HCT116 (cell line): ENCODE measurements at regions not wholly inside any gene's neighbourhood (a gene's known extent, or its start where the extent isn't known, plus 50 kb on each side); places are given as distances from the start of the nearest gene placed in this dataset.

Experiments used
- ATAC-seq: fragments of 200-7000 bp; cut with Tn5 transposase; 2 replicates; pipeline ENCODE4 v1.9.1; 2020; ENCODE audit warnings: mild to moderate bottlenecking, moderate library complexity
- BruUV-seq: library from RNA; stranded (reverse); fragments of 400-500 nt; replicated peaks from 2 replicates; lab custom pipeline; 2021; lab: Mats Ljungman, UMichigan
- CTCF ChIA-PET: fragments of 300-600 bp; sonication (Branson Sonifier 250); formaldehyde crosslinking; loops from one replicate; lab custom pipeline; 2021; ENCODE audit warnings: antibody characterized with exemption; lab: Charles Lee
- POLR2A ChIA-PET: fragments of 300-600, 350-600 bp; sonication (Branson Sonifier 250); formaldehyde crosslinking; loops from one replicate; lab custom pipeline; 2021; ENCODE audit warnings: antibody characterized with exemption; lab: Charles Lee
- RAD21 ChIA-PET, 2 experiments: fragments of 300-600 bp; sonication (Branson Sonifier 250); formaldehyde crosslinking; loops; one replicate each; lab custom pipeline; 2023; ENCODE audit warnings: low total read pairs in 2 of 2; ENCODE audit not compliant: uncharacterized antibody in 2 of 2, unreplicated experiment in 2 of 2, low non-redundant PET in 1 of 2; lab: Charles Lee
- DNase-seq: peaks from one replicate; pipeline ENCODE4 v3.0.0-alpha.2; 2010; ENCODE audit warnings: low read depth, low spot score
- H2AFZ ChIP-seq: fragments of 200-600 bp; shearing (Covaris generic), sonication (generic); 2 replicates; pipeline ENCODE4 v1.6.1; 2017; ENCODE audit warnings: low read depth, mixed run types, mixed read lengths, antibody characterized with exemption, low read length; ENCODE audit not compliant: poor library complexity, severe bottlenecking
- H3K27ac ChIP-seq: 2 replicates; pipeline ENCODE4 v1.5.1; 2012; ENCODE audit warnings: low read depth, low read length
- H3K27me3 ChIP-seq: fragments of 200-600 bp; sonication (generic); 2 replicates; pipeline ENCODE4 v1.6.1; 2016; ENCODE audit warnings: mixed run types, low read length, mixed read lengths; ENCODE audit not compliant: insufficient read depth
- H3K36me3 ChIP-seq, 2 experiments: fragments of 200-500 bp in 1 of 2; fragments of 200-600 bp in 1 of 2; sonication (Bioruptor generic) in 1 of 2; sonication (generic) in 1 of 2; 2 replicates each; pipeline versions ENCODE4 v1.5.1 to v1.6.1; 2014 to 2016; ENCODE audit warnings: low read length in 2 of 2, inconsistent platforms in 1 of 2, mixed read lengths in 1 of 2, mixed run types in 1 of 2; ENCODE audit not compliant: insufficient read depth in 2 of 2, control insufficient read depth in 1 of 2
- H3K4me1 ChIP-seq, 2 experiments: fragments of 200-600 bp in 1 of 2; sonication (generic) in 1 of 2; 2 replicates each; pipeline versions ENCODE4 v1.5.1 to v1.6.1; 2012 to 2017; ENCODE audit warnings: low read length in 2 of 2, inconsistent platforms in 1 of 2, mild to moderate bottlenecking in 1 of 2, mixed read lengths in 1 of 2, mixed run types in 1 of 2, moderate library complexity in 1 of 2; ENCODE audit not compliant: insufficient read depth in 2 of 2, control insufficient read depth in 1 of 2
- H3K4me2 ChIP-seq: fragments of 200-600 bp; sonication (generic); 2 replicates; pipeline ENCODE4 v1.6.1; 2017; ENCODE audit warnings: mixed run types, low read length, mixed read lengths
- H3K4me3 ChIP-seq, 2 experiments: fragments of 200-600 bp in 1 of 2; sonication (generic) in 1 of 2; replicated peaks in 1 of 2; 2 replicates each; pipeline ENCODE4 v1.5.1; 2011 to 2016; ENCODE audit warnings: low read length in 2 of 2, control low read depth in 1 of 2, low read depth in 1 of 2, mild to moderate bottlenecking in 1 of 2, mixed read lengths in 1 of 2, mixed run types in 1 of 2
- H3K79me2 ChIP-seq: fragments of 200-600 bp; sonication (generic); 2 replicates; pipeline ENCODE4 v1.6.1; 2017; ENCODE audit warnings: mild to moderate bottlenecking, mixed run types, low read length, moderate library complexity, mixed read lengths; ENCODE audit not compliant: insufficient read depth
- H3K9ac ChIP-seq: fragments of 200-600 bp; sonication (generic); 2 replicates; pipeline ENCODE4 v1.6.1; 2016; ENCODE audit warnings: low read length, mixed read lengths
- H3K9me2 ChIP-seq: fragments of 200-600 bp; sonication (generic), shearing (Covaris generic); 2 replicates; pipeline ENCODE4 v1.6.1; 2017; ENCODE audit warnings: mixed run types, mild to moderate bottlenecking, moderate library complexity; ENCODE audit not compliant: insufficient read depth
- H3K9me3 ChIP-seq, 2 experiments: fragments of 200-500 bp in 1 of 2; fragments of 200-600 bp in 1 of 2; sonication (Bioruptor generic) in 1 of 2; sonication (generic) in 1 of 2; 2 replicates each; pipeline ENCODE4 v1.6.1; 2014 to 2017; ENCODE audit warnings: low read length in 2 of 2, mixed read lengths in 2 of 2, inconsistent platforms in 1 of 2, low read depth in 1 of 2, mild to moderate bottlenecking in 1 of 2, mixed run types in 1 of 2, moderate library complexity in 1 of 2; ENCODE audit not compliant: control insufficient read depth in 1 of 2, insufficient read depth in 1 of 2
- H4K20me1 ChIP-seq: fragments of 200-600 bp; sonication (generic), shearing (Covaris generic); 2 replicates; pipeline ENCODE4 v1.6.1; 2017; ENCODE audit warnings: mixed run types, mild to moderate bottlenecking, moderate library complexity; ENCODE audit not compliant: insufficient read depth
- CEBPB ChIP-seq: IDR thresholded peaks from 2 replicates; pipeline ENCODE4 v1.6.1; 2012; ENCODE audit warnings: low read depth
- ELF1 ChIP-seq: IDR thresholded peaks from 2 replicates; pipeline ENCODE4 v1.6.1; 2012; ENCODE audit warnings: low read depth, borderline replicate concordance
- EZH2phosphoT487 ChIP-seq: fragments of 200-600 bp; IDR thresholded peaks from 2 replicates; pipeline ENCODE4 v1.6.1; 2018; ENCODE audit warnings: antibody characterized with exemption, borderline replicate concordance
- MAX ChIP-seq: IDR thresholded peaks from 2 replicates; pipeline ENCODE4 v1.6.1; 2012
- POLR2AphosphoS5 ChIP-seq: IDR thresholded peaks from 2 replicates; pipeline ENCODE4 v1.6.1; 2011; ENCODE audit warnings: mild to moderate bottlenecking, low read depth, low read length, moderate library complexity
- RAD21 ChIP-seq: IDR thresholded peaks from 2 replicates; pipeline ENCODE4 v1.6.1; 2012; ENCODE audit warnings: low read depth, mild to moderate bottlenecking
- SIN3A ChIP-seq: IDR thresholded peaks from 2 replicates; pipeline ENCODE4 v1.6.1; 2012; ENCODE audit warnings: low read depth
- SP1 ChIP-seq: IDR thresholded peaks from 2 replicates; pipeline ENCODE4 v1.6.1; 2012; ENCODE audit warnings: low read depth
- SRF ChIP-seq: IDR thresholded peaks from 2 replicates; pipeline ENCODE4 v1.6.1; 2012; ENCODE audit warnings: low read depth
- TCF7L2 ChIP-seq: IDR thresholded peaks from 2 replicates; pipeline ENCODE4 v1.7.0; 2011; ENCODE audit warnings: borderline replicate concordance, inconsistent platforms; ENCODE audit not compliant: insufficient read depth, insufficient read length; ENCODE audit errors: extremely low read depth
- ZNF274 ChIP-seq: fragments of 200-500 bp; sonication (Bioruptor generic); IDR thresholded peaks from 2 replicates; pipeline ENCODE4 v1.6.1; 2014; ENCODE audit warnings: mild to moderate bottlenecking, low read depth, low read length, inconsistent platforms
- intact Hi-C: fragments of 100-400 bp; cut with micrococcal nuclease; formaldehyde crosslinking; loops from 2 replicates; pipeline ENCODE4 v1.10.0; 2022
- TF ChIP-seq, protein P1 (sequence below): IDR thresholded peaks from 2 replicates; pipeline ENCODE4 v1.6.1; 2012; ENCODE audit warnings: low read depth
- TF ChIP-seq, protein P2 (sequence below): IDR thresholded peaks from 2 replicates; pipeline ENCODE4 v1.6.1; 2012

GRCh38 chr6:105981002-105981887 lies 104.9 kb upstream of the PRDM1 start (continued):
- TF ChIP-seq, protein P1, sequence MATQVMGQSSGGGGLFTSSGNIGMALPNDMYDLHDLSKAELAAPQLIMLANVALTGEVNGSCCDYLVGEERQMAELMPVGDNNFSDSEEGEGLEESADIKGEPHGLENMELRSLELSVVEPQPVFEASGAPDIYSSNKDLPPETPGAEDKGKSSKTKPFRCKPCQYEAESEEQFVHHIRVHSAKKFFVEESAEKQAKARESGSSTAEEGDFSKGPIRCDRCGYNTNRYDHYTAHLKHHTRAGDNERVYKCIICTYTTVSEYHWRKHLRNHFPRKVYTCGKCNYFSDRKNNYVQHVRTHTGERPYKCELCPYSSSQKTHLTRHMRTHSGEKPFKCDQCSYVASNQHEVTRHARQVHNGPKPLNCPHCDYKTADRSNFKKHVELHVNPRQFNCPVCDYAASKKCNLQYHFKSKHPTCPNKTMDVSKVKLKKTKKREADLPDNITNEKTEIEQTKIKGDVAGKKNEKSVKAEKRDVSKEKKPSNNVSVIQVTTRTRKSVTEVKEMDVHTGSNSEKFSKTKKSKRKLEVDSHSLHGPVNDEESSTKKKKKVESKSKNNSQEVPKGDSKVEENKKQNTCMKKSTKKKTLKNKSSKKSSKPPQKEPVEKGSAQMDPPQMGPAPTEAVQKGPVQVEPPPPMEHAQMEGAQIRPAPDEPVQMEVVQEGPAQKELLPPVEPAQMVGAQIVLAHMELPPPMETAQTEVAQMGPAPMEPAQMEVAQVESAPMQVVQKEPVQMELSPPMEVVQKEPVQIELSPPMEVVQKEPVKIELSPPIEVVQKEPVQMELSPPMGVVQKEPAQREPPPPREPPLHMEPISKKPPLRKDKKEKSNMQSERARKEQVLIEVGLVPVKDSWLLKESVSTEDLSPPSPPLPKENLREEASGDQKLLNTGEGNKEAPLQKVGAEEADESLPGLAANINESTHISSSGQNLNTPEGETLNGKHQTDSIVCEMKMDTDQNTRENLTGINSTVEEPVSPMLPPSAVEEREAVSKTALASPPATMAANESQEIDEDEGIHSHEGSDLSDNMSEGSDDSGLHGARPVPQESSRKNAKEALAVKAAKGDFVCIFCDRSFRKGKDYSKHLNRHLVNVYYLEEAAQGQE: no peak
- TF ChIP-seq, protein P2, sequence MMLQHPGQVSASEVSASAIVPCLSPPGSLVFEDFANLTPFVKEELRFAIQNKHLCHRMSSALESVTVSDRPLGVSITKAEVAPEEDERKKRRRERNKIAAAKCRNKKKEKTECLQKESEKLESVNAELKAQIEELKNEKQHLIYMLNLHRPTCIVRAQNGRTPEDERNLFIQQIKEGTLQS: no peak
- no peak for TF ChIP-seq SRF
- no peak for TF ChIP-seq ELF1
- no peak for TF ChIP-seq TCF7L2
- TF ChIP-seq ZNF274: no peak
- TF ChIP-seq, all 23 proteins: peak for 0

- no TSS peak for BruUV-seq
- ChIA-PET RAD21 (no interaction called here), POLR2A (no interaction called here), CTCF (no interaction called here)
- Histone ChIP-seq H4K20me1 (no peaks in the 10 kb centered on the region), H3K4me1 (no peaks in the 10 kb centered on the region), H3K79me2 (no peaks in the 10 kb centered on the region), H3K9ac (no peak overlapping the region), H3K4me2 (no peak overlapping the region), H3K27ac (no peak overlapping the region), H3K9me3 (no peaks in the 10 kb centered on the region), H3K9me2 (no peaks in the 10 kb centered on the region), H2AFZ (no peak overlapping the region), H3K27me3 (no peaks in the 10 kb centered on the region), H3K4me3 (no peak overlapping the region), H3K36me3 (no peaks in the 10 kb centered on the region)
- intact Hi-C loops: no loop called here
- no peak for TF ChIP-seq SP1
- TF ChIP-seq RAD21: no peak
- no peak for TF ChIP-seq EZH2phosphoT487
- TF ChIP-seq CEBPB: no peak
- TF ChIP-seq MAX: no peak
- TF ChIP-seq TCF7L2: no peak
- no peak for TF ChIP-seq SIN3A
- TF ChIP-seq POLR2AphosphoS5: no peak
- DNase-seq (no peak), ATAC-seq (no peak)
Observed at GRCh38 chr6:105978974-105979373, 107.2 kb upstream of the PRDM1 start.
